Hepatocyte (in vitro differentiated cells): ENCODE measurements at regions not wholly inside any gene's neighbourhood (a gene's known extent, or its start where the extent isn't known, plus 50 kb on each side); places are given as distances from the start of the nearest gene placed in this dataset.

Source experiments
- EZH2 ChIP-seq: fragments of 200-600 bp; sonication (generic); IDR thresholded peaks from 2 replicates; pipeline ENCODE4 v1.6.1; 2016; ENCODE audit warnings: antibody characterized with exemption, mild to moderate bottlenecking, borderline replicate concordance
- TF ChIP-seq, protein P1 (sequence below): fragments of 200-600 bp; sonication (generic); IDR thresholded peaks from 2 replicates; pipeline ENCODE4 v1.5.1; 2016; ENCODE audit warnings: antibody characterized with exemption, mild to moderate bottlenecking; ENCODE audit not compliant: poor library complexity

DNA sequence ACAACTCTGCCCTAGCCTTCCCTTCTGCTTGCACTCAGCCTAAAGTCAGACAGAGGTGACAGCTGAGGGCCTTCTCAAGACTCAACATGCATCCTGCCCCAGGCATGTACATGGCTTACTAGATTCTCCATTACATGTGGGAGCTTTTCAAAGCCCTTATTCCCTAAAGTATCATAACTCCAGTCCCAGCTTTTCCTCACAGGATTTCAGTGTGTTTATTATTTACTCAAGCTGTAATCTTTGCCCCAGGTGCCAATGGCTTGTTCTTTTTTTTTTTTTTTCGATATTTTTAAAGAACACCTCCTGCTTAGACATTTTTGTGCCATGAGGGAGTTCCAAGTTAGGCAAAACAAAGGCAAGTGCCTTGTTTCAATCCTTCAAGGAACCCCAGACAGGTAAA lies 154.0 kb upstream of the RADX start:
- TF ChIP-seq, protein P1, sequence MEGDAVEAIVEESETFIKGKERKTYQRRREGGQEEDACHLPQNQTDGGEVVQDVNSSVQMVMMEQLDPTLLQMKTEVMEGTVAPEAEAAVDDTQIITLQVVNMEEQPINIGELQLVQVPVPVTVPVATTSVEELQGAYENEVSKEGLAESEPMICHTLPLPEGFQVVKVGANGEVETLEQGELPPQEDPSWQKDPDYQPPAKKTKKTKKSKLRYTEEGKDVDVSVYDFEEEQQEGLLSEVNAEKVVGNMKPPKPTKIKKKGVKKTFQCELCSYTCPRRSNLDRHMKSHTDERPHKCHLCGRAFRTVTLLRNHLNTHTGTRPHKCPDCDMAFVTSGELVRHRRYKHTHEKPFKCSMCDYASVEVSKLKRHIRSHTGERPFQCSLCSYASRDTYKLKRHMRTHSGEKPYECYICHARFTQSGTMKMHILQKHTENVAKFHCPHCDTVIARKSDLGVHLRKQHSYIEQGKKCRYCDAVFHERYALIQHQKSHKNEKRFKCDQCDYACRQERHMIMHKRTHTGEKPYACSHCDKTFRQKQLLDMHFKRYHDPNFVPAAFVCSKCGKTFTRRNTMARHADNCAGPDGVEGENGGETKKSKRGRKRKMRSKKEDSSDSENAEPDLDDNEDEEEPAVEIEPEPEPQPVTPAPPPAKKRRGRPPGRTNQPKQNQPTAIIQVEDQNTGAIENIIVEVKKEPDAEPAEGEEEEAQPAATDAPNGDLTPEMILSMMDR, result no peak
- TF ChIP-seq EZH2, result no peak
